GM10266 (cell line): ENCODE measurements at regions not wholly inside any gene's neighbourhood (a gene's known extent, or its start where the extent isn't known, plus 50 kb on each side); places are given as distances from the start of the nearest gene placed in this dataset.
"Not testable (repeated sequence)": the region's sequence is repeated elsewhere in the genome, so short reads cannot be mapped to it uniquely, and the experiment has no call there.

ENCODE experiments used
- DNase-seq: peaks from one replicate; pipeline ENCODE4 v3.0.0; 2012; ENCODE audit errors: extremely low spot score
- TF ChIP-seq, protein P1 (sequence below): IDR thresholded peaks from 2 replicates; pipeline ENCODE4 v1.5.1; 2012; ENCODE audit warnings: mild to moderate bottlenecking, low read depth; ENCODE audit not compliant: control insufficient read depth, insufficient read depth; ENCODE audit errors: missing control alignments

DNA sequence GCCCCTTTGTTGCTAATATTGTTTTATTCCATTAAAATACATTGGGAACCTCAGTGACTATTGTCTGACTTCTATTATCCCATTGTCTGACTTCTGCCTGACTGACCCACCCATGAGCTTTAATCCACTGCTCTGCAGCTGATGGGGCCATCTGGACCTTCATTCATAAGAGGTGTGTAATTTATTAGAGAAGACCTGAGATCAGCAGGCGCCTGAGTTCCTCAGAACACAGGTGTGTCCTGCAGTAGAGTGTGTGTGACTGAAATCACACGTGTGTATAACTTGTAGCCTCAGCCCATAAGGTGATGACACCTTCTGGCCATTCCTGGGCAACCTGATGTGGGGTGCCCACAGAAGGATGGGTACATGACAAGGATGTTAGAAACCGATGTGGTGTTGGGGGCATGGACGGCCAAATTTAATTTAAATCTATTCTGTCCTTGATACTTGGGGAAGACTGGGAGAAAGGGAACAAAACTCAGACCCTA, 821.0 kb downstream of the TMEM121 start:
- no peak for DNase-seq

DNA sequence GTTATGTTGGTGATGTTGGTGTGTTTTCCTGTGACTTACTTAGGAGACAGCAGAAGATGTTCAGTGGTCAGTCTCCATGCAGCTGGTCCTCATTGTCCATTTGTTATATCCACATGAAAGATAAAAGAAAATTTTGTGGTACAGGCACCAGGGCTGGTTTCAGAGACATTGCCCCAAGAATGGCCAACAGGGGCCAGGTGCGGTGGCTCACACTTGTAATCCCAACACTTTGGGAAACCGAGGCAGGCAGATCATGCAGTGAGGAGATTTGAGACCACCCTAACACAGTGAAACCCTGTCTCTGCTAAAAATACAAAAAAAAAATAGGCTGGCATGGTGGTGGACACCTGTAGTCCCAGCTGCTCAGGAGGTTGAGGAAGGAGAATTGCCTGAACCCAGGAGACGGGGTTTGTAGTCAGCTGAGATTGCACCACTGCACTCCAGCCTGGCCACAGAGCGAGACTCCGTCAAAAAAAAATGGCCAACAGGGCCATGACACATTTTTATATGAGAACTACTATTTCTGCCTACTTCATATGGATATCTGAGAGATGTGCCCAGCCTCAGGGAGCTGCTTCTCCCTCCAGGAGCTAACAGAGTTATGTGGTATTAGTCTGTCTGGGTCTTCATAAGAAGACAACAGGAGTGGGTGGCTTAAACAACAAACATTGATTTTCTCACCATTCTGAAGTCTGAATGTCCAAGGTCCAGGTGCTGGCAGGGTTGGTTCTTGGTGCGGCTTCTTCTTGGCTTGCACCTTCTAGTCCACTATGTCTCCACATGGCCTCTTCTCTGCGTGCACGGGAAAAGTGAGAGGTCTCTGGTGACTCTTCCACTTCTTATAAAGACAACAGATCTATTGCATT, 821.7 kb downstream of the TMEM121 start:
- TF ChIP-seq, protein P1, sequence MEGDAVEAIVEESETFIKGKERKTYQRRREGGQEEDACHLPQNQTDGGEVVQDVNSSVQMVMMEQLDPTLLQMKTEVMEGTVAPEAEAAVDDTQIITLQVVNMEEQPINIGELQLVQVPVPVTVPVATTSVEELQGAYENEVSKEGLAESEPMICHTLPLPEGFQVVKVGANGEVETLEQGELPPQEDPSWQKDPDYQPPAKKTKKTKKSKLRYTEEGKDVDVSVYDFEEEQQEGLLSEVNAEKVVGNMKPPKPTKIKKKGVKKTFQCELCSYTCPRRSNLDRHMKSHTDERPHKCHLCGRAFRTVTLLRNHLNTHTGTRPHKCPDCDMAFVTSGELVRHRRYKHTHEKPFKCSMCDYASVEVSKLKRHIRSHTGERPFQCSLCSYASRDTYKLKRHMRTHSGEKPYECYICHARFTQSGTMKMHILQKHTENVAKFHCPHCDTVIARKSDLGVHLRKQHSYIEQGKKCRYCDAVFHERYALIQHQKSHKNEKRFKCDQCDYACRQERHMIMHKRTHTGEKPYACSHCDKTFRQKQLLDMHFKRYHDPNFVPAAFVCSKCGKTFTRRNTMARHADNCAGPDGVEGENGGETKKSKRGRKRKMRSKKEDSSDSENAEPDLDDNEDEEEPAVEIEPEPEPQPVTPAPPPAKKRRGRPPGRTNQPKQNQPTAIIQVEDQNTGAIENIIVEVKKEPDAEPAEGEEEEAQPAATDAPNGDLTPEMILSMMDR = no peak
- DNase-seq = no peak

More for the DNA sequence above, 821.0 kb downstream of the TMEM121 start:
- TF ChIP-seq, protein P1 = no peak

DNA sequence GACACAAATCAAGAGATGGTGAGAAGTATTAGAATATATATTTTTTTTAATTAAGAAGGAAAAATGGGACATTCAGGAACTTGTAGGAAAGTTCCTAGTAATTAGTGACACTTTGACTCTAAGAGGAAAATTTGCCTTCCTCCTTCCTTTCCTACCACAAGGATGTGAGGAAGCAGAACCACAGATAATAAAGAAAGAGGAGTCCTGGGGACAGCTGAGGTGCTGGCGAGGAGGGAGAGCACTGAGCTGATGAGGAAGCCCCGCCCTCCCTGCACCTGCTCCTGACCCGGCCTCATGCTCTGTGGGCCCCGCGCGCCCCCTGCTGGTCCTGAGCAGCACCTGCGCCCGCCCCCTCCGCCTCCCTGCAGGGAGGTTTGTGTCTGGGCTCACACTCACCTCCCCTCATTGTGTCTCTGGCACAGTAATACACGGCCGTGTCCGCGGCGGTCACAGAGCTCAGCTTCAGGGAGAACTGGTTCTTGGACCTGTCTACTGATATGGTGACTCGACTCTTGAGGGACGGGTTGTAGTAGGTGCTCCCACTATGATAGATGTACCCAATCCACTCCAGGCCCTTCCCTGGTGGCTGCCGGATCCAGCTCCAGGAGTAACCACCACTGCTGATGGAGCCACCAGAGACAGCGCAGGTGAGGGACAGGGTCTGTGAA, 822.6 kb downstream of the TMEM121 start:
- DNase-seq = not testable (repeated sequence)
- TF ChIP-seq, protein P1 = peak; percentile 83

DNA sequence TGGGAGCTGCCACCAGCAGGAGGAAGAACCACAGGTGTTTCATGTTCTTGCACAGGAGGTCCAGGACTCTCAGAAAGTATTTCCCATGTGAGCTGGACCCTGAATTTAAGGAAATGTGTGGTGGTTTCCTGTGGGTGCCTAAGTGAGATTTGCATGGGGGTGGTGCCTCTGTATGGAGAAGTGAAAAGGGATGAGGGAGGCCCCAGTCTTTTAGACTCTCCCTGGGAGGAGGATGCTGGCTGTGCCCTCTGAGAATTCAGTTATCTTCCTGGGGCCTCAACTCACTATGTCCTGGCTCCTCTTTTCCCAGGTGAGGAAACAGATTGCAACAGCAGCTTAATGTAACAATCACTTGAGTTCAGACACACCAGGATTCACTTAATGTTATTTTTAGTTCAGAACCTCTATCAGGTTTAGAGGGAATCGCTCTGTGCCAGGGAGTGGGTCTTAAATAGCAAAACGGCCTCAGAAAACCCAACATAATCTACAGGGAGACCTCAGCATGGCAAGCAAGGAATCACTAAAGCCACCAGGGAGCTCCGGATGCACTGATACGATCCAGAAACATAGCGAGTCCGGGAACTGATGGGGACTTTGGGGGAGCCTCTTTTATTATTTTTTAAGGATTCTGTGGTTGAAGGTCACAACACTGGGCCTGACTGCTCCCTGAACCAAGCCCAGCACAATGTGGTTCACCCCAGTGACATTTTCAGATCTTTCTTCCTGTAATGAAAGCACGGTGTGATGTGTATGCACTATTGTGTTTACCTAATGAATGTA, 823.5 kb downstream of the TMEM121 start:
- DNase-seq = not testable (repeated sequence)

DNA sequence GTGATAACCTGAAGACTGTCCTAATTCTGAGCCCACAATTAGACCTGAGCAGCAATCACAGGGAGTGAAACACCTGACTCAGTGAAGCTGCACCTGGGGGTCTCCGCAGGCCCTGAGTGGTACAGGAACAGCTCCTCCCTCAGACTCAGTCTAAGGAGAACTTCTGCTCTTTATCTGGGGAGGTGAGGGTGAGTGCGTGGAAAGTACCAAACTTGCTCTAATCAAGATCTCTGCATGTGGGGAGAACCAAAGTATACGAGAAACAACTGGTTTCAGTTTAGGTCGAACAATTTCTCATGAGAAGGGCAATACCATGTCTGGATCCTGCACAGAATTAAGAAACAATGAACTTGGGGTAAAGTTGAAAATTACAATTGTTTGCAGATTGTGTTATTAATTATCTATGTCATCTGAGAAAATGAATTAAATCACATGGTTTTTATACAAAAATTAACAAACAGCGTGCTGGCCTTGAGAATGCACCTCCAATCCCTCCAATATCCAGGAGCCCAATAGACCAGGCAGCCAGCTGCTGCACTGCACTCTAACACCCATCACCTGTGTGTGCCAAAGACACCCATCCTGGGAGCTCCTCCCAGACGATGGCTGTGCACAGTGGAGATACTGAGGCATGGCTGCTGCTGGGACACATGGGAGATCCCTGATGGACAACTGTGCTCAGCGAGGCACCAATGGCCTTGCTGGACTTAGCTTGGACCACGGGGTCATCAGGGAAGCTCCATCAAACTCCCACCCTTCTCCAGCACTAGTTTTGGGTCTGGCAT, 828.8 kb downstream of the TMEM121 start:
- not testable (repeated sequence) for DNase-seq

DNA sequence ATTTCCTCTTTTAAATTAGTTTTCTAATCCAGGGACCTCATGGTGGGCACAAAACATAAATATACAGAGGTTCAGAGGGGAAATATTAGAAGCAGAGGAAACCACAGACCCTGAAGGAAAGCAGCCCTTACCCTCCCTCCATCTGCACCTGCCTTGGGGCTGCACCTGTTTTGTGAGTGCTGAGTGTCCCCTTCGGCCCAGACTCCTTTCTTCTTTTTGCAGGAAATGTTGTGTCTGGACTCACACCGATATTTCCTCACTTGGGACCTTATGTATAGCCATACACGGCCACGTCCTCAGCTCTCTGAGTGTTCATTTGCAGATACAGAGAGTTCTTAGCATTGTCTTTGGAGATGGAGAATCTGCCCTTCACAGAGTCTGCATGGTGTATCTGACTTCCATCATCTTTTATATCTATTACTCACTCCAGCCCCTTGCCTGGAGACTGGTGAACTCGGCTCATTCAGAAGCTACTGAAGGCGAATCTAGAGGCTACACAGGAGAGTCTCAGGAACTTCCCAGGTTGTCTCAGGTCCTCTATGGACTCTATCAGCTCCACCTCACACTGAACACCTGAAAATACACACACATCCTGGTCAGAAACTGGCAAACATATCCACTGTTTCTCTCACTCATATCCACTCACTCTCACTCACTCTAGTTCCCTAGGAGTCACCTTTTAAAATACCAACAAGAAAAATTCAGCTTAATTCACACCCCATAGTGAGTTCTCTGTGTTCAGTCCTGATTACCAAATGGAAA, 829.7 kb downstream of the TMEM121 start:
- not testable (repeated sequence) for DNase-seq

DNA sequence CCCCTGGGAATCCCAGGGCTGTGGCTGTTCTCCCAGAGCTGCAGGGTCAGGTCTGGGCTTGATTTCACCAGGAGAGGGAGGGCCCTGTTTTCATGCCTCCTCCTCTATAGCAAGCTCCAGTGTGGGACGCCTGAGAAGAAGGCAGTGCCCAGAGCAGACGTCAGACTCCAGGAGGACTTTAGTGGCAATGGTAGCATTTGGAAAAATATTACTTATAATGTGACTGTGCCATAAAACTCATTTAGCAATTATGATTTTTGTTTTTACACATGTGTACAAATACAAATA, 830.2 kb downstream of the TMEM121 start:
- not testable (repeated sequence) for DNase-seq

DNA sequence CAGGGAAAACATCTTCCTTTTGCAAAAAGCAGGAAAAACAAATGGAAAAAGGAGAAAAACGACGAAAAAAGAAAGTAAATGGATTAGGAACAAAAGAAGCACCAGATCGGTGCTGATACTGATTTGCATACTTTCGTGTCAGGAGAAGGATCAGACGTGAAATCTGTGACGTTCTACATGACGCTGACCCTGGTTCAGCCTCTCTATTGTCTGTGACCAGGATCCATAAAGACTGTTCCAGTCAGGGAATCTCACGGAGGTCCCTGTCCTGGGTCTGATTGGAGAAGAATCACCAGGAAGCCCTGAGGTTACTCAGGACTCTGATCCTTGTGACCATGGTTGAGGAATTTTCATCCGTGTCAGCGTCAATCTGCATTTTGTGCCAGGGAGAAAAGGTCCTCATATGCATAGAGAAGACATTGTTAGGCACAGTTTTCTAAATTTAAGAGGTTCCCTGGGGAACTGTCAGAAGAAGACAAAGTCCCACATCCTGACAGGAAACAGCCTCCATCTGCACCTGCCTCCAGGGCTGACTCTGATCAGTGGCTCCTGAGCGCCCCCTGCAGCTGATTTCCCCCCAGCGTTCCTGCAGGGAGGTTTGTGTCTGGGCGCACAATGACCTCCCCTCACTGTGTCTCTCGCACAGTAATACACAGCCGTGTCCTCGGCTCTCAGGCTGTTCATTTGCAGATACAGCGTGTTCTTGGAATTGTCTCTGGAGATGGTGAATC, 832.9 kb downstream of the TMEM121 start:
- TF ChIP-seq, protein P1 = peak; percentile 49
- not testable (repeated sequence) for DNase-seq

DNA sequence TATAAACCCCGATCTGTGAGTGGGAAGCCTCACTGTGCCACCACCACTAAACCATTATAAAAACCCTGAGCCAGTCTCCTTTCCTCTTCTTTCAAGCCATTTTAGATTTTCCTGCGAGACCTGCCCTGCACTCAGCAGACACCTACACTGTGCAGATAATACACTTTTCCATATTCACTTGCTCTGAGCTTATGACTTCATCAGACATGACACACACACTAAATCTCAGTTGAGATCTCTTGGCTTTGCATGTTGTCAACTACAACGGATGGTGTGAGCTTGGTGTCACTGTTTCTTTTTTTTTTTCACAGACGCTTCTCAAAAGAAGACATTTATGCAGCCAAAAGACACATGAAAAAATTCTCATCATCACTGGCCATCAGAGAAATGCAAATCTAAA, 839.0 kb downstream of the TMEM121 start:
- DNase-seq = not testable (repeated sequence)

DNA sequence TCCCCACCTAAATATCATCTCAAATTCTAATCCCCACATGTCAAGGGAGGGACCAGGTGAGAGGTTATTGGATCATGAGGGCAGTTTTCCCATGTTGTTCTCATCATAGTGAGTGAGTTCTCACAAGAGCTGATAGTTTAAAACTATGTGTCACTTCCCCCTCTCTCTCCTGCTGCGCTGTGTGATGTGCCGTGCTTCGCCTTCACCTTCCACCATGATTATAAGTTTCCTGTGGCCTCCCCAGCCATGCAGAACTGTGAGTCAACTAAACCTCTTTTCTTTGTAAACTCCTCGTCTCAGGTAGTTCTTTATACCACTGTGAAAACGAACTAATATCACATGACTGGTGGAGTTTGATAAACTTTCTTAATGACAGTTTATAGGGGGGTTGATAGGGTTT, 839.5 kb downstream of the TMEM121 start:
- not testable (repeated sequence) for DNase-seq

DNA sequence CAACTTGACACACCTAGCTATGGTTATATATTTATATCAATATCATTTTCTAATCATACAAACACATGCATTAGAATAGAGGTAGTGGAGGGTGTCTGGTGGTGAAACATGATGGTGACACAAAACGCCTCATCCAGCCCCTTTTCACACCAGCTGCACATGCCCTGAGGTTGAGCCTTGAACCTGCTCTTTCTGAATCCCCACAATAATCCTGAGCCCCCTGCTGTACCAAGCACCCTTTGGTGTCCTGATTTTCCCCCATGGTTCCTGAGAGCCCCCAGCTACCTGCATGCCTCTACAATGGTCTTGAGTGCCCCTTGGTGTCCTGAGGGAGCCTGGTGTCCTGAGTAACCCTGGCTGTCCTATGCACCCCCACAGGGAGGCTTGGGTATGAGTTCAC, 840.6 kb downstream of the TMEM121 start:
- DNase-seq = not testable (repeated sequence)

DNA sequence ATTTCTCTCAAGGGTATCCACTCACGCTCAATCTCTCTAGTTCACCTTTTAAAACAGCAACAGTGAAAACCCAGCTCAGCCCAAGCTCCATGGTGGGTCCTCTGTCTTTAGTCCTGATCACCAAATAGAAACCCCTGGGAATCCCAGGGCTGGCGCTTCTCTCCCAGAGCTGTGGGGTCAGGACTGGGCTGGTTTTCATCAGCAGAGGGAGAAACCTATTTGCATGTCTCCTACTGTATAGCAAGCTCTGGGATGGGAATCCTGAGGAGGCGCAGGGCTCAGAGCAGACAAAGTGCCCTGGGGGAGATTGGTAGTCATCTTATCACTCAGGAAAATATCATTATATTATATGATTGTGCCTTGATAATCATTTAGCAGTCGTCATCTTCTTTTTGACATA, 843.1 kb downstream of the TMEM121 start:
- not testable (repeated sequence) for DNase-seq
